Ishikawa (cell line): ENCODE measurements at regions not wholly inside any gene's neighbourhood (a gene's known extent, or its start where the extent isn't known, plus 50 kb on each side); places are given as distances from the start of the nearest gene placed in this dataset.

Experiments used
- CEBPB ChIP-seq: IDR thresholded peaks from 2 replicates; pipeline ENCODE4 v1.6.1; 2012
- CREB1 ChIP-seq: IDR thresholded peaks from 2 replicates; pipeline ENCODE4 v1.6.1; 2012; ENCODE audit warnings: low read depth
- EGR1 ChIP-seq: IDR thresholded peaks from 2 replicates; pipeline ENCODE4 v1.6.1; 2012
- EP300 ChIP-seq: IDR thresholded peaks from 2 replicates; pipeline ENCODE4 v1.6.1; 2012; ENCODE audit warnings: borderline replicate concordance
- FOXM1 ChIP-seq: IDR thresholded peaks from 2 replicates; pipeline ENCODE4 v1.6.1; 2012; ENCODE audit warnings: low read depth, borderline replicate concordance
- MAX ChIP-seq: IDR thresholded peaks from 2 replicates; pipeline ENCODE4 v1.6.1; 2012
- NFIC ChIP-seq: IDR thresholded peaks from 2 replicates; pipeline ENCODE4 v1.6.1; 2012
- RAD21 ChIP-seq: IDR thresholded peaks from 2 replicates; pipeline ENCODE4 v1.6.1; 2012; ENCODE audit warnings: low read depth
- REST ChIP-seq: IDR thresholded peaks from 2 replicates; pipeline ENCODE4 v1.6.1; 2012; ENCODE audit warnings: low read depth, mild to moderate bottlenecking
- TAF1 ChIP-seq: IDR thresholded peaks from 2 replicates; pipeline ENCODE4 v1.6.1; 2012; ENCODE audit warnings: low read depth, mild to moderate bottlenecking
- TCF12 ChIP-seq: IDR thresholded peaks from 2 replicates; pipeline ENCODE4 v1.6.1; 2012; ENCODE audit warnings: low read depth
- TEAD4 ChIP-seq: IDR thresholded peaks from 2 replicates; pipeline ENCODE4 v1.6.1; 2012
- USF1 ChIP-seq: IDR thresholded peaks from 2 replicates; pipeline ENCODE4 v1.6.1; 2012
- YY1 ChIP-seq: IDR thresholded peaks from 2 replicates; pipeline ENCODE4 v1.6.1; 2012; ENCODE audit warnings: low read depth
- ZBTB7A ChIP-seq: IDR thresholded peaks from 2 replicates; pipeline ENCODE4 v1.6.1; 2012; ENCODE audit warnings: low read depth

- TF ChIP-seq EGR1 (no peak), TCF12 (no peak), ZBTB7A (no peak), RAD21 (no peak), CREB1 (no peak), EP300 (no peak), FOXM1 (no peak), YY1 (no peak), TAF1 (no peak)
Observed at GRCh38 chr6:88370127-88370710, 204.1 kb upstream of the CNR1 start.

GRCh38 chr6:88369262-88369661, 203.1 kb upstream of the CNR1 start:
- TF ChIP-seq TEAD4 (no peak), RAD21 (no peak), FOXM1 (no peak), USF1 (no peak), CREB1 (no peak), MAX (no peak), CEBPB (no peak), EGR1 (no peak), ZBTB7A (no peak), REST (no peak), YY1 (no peak), NFIC (no peak), TAF1 (no peak)

- TF ChIP-seq NFIC: no peak
- no peak for TF ChIP-seq MAX
- TF ChIP-seq CREB1: no peak
- TF ChIP-seq TEAD4: no peak
- no peak for TF ChIP-seq ZBTB7A
- no peak for TF ChIP-seq FOXM1
- no peak for TF ChIP-seq TCF12
- no peak for TF ChIP-seq YY1
- no peak for TF ChIP-seq EGR1
- TF ChIP-seq EP300: no peak
- TF ChIP-seq TAF1: no peak
- TF ChIP-seq RAD21: no peak
- TF ChIP-seq REST: no peak
- no peak for TF ChIP-seq CEBPB
- TF ChIP-seq USF1: no peak
Observed at GRCh38 chr6:88368071-88368787, 202.1 kb upstream of the CNR1 start.

- TF ChIP-seq YY1 (no peak), USF1 (no peak), NFIC (no peak), CEBPB (no peak), FOXM1 (no peak), TEAD4 (no peak), ZBTB7A (no peak), MAX (no peak), EP300 (no peak), TAF1 (no peak), CREB1 (no peak), TCF12 (no peak), RAD21 (no peak), REST (no peak), EGR1 (no peak)
Observed at GRCh38 chr6:88367248-88367647, 201.1 kb upstream of the CNR1 start.
